Hepatocyte (in vitro differentiated cells): ENCODE measurements at regions not wholly inside any gene's neighbourhood (a gene's known extent, or its start where the extent isn't known, plus 50 kb on each side); places are given as distances from the start of the nearest gene placed in this dataset.
"Not testable (repeated sequence)": the region's sequence is repeated elsewhere in the genome, so short reads cannot be mapped to it uniquely, and the experiment has no call there.

Experiments
- DNase-seq: peaks from one replicate; pipeline ENCODE4 v3.0.0-alpha.2; 2016; ENCODE audit warnings: low spot score
- H2AFZ ChIP-seq: fragments of 200-600 bp; sonication (generic); 2 replicates; pipeline ENCODE4 v1.6.0; 2016; ENCODE audit warnings: antibody characterized with exemption, mild to moderate bottlenecking
- H3K27ac ChIP-seq: fragments of 200-600 bp; sonication (generic); 2 replicates; pipeline ENCODE4 v1.5.1; 2016; ENCODE audit warnings: mild to moderate bottlenecking
- H3K27me3 ChIP-seq: fragments of 200-600 bp; sonication (generic); 2 replicates; pipeline ENCODE4 v1.6.1; 2016
- H3K36me3 ChIP-seq: fragments of 200-600 bp; sonication (generic); replicated peaks from 2 replicates; pipeline ENCODE4 v1.5.1; 2016; ENCODE audit warnings: low read depth; ENCODE audit not compliant: insufficient read depth
- H3K4me1 ChIP-seq: fragments of 200-600 bp; sonication (generic); 2 replicates; pipeline ENCODE4 v1.5.1; 2016; ENCODE audit warnings: mild to moderate bottlenecking, moderate library complexity; ENCODE audit not compliant: insufficient read depth
- H3K4me2 ChIP-seq: fragments of 200-600 bp; sonication (generic); 2 replicates; pipeline ENCODE4 v1.6.0; 2016
- H3K4me3 ChIP-seq: fragments of 200-600 bp; sonication (generic); 2 replicates; pipeline ENCODE4 v1.5.1; 2016; ENCODE audit warnings: mild to moderate bottlenecking
- H3K79me2 ChIP-seq: fragments of 200-600 bp; sonication (generic); 2 replicates; pipeline ENCODE4 v1.6.0; 2017; ENCODE audit warnings: mild to moderate bottlenecking
- H3K9me2 ChIP-seq: fragments of 200-600 bp; sonication (generic); replicated peaks from 2 replicates; pipeline ENCODE4 v1.6.0; 2017; ENCODE audit warnings: mild to moderate bottlenecking; ENCODE audit not compliant: insufficient read depth
- H3K9me3 ChIP-seq: fragments of 200-600 bp; sonication (generic); 2 replicates; pipeline ENCODE4 v1.5.1; 2016; ENCODE audit warnings: low read depth, mild to moderate bottlenecking
- H4K20me1 ChIP-seq: fragments of 200-600 bp; sonication (generic); 2 replicates; pipeline ENCODE4 v1.6.0; 2016; ENCODE audit warnings: mild to moderate bottlenecking; ENCODE audit not compliant: insufficient read depth, poor library complexity, severe bottlenecking
- EZH2 ChIP-seq: fragments of 200-600 bp; sonication (generic); IDR thresholded peaks from 2 replicates; pipeline ENCODE4 v1.6.1; 2016; ENCODE audit warnings: antibody characterized with exemption, mild to moderate bottlenecking, borderline replicate concordance
- EZH2phosphoT487 ChIP-seq: fragments of 200-600 bp; sonication (generic); IDR thresholded peaks from one replicate; pipeline ENCODE4 v1.6.1; 2018; ENCODE audit warnings: antibody characterized with exemption, mild to moderate bottlenecking, low read depth, moderate library complexity; ENCODE audit not compliant: unreplicated experiment, severe bottlenecking
- WGBS: methylation state at CpG from one replicate; pipeline ENCODE4 v1.1.6; 2016; ENCODE audit warnings: low lambda C conversion rate; ENCODE audit errors: missing lambda C conversion rate; 5-methylcytosine and 5-hydroxymethylcytosine counted together
- TF ChIP-seq, protein P1 (sequence below): fragments of 200-600 bp; sonication (generic); IDR thresholded peaks from 2 replicates; pipeline ENCODE4 v1.5.1; 2016; ENCODE audit warnings: antibody characterized with exemption, mild to moderate bottlenecking; ENCODE audit not compliant: poor library complexity

DNA sequence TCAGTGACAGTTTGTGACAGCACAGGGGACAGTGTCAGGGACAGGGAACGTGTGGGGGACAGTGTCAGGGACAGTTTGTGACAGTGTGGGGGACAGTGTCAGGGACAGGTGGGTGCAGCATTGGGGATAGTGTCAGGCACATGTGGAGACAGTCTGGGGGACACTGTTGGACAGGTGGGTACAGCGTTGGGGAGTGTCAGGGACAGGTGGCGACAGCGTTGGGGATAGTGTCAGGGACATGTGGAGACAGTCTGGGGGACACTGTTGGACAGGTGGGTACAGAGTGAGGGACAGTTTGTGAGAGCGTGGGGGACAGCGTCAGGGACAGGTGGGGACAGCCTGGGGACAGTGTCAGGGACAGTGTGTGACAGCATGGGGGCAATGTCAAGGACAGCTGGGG lies 140.0 kb downstream of the TMEM121 start:
- no peaks in the 10 kb centered on the region for H3K79me2 ChIP-seq
- no peak overlapping the region for H3K4me2 ChIP-seq
- no peak overlapping the region for H3K27ac ChIP-seq
- 79% methylated on average over 6 of the region's 6 CpGs for WGBS
- no peaks in the 10 kb centered on the region for H3K4me1 ChIP-seq
- no peaks in the 10 kb centered on the region for H4K20me1 ChIP-seq
- no peak overlapping the region for H2AFZ ChIP-seq
- DNase-seq, result no peak
- H3K9me3 ChIP-seq, result no peaks in the 10 kb centered on the region
- TF ChIP-seq EZH2 (no peak), EZH2phosphoT487 (no peak)
- TF ChIP-seq, protein P1, sequence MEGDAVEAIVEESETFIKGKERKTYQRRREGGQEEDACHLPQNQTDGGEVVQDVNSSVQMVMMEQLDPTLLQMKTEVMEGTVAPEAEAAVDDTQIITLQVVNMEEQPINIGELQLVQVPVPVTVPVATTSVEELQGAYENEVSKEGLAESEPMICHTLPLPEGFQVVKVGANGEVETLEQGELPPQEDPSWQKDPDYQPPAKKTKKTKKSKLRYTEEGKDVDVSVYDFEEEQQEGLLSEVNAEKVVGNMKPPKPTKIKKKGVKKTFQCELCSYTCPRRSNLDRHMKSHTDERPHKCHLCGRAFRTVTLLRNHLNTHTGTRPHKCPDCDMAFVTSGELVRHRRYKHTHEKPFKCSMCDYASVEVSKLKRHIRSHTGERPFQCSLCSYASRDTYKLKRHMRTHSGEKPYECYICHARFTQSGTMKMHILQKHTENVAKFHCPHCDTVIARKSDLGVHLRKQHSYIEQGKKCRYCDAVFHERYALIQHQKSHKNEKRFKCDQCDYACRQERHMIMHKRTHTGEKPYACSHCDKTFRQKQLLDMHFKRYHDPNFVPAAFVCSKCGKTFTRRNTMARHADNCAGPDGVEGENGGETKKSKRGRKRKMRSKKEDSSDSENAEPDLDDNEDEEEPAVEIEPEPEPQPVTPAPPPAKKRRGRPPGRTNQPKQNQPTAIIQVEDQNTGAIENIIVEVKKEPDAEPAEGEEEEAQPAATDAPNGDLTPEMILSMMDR, result no peak
- no peaks in the 10 kb centered on the region for H3K9me2 ChIP-seq
- H3K4me3 ChIP-seq, result no peak overlapping the region
- H3K36me3 ChIP-seq, result no peaks in the 10 kb centered on the region
- H3K27me3 ChIP-seq, result no peaks in the 10 kb centered on the region

DNA sequence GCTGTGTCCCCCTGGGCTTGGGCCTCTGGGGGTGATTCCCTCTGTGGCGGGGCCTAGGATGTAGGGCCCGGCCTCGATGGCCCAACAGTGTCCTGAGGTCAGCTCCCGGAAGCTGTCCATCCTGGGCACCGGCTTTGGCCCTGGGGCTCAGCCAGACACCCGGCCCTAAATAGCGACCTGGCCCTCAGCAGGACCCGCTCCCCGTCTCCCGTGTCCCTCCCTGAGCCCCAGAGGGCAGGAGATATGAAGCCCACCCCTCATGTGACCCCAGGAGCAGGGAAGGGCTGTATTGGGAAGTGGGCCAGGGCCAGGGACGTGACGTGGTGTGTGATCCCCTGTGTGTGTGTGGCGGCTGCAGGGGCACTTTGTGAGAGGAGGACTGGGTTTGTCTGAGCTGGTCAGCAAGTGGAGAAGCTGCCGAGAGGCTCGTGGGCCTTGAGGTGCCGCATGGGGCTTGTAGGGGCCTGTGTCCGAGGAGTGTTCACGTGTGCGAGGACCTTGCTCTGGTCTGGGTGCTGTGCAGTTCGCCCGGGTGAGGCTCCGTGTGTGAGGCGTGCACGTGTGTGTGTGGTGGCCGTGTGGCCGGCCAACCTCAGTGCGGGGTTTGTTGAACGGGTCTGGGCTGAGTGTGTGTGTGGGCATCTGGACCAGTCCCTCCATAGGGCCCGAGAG lies 140.7 kb downstream of the TMEM121 start:
- H3K79me2 ChIP-seq, DNase-seq, H3K4me3 ChIP-seq, H3K27me3 ChIP-seq, H3K9me3 ChIP-seq, H4K20me1 ChIP-seq, H3K27ac ChIP-seq, H3K36me3 ChIP-seq, H3K4me2 ChIP-seq, H2AFZ ChIP-seq, H3K4me1 ChIP-seq, H3K9me2 ChIP-seq: not testable (repeated sequence)
- WGBS, result 84% methylated on average over 22 of the region's 29 CpGs

DNA sequence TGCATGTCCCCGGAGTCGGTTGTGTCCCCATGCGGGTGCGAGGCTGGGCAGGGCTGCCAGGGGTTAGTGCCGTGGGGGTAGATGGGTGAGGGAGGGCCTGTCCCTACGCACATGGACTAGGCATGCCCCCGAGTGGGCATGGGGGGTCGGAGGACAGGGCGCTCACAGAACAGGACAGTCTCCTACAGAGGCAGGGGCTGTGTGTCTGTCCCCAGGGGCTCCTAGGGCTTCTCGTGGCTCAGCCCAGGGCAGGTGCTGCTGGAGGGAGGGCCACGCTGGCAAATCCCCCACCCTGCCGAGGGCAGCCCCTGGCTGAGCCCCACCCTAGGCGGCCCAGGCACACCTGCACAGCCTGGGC lies 141.3 kb downstream of the TMEM121 start:
- H4K20me1 ChIP-seq, H3K9me2 ChIP-seq, H3K4me3 ChIP-seq, H3K4me2 ChIP-seq, H3K79me2 ChIP-seq, H3K9me3 ChIP-seq, DNase-seq, H3K4me1 ChIP-seq, H3K27ac ChIP-seq, H3K27me3 ChIP-seq, H3K36me3 ChIP-seq, H2AFZ ChIP-seq: not testable (repeated sequence)
- 80% methylated on average over 7 of the region's 13 CpGs for WGBS

DNA sequence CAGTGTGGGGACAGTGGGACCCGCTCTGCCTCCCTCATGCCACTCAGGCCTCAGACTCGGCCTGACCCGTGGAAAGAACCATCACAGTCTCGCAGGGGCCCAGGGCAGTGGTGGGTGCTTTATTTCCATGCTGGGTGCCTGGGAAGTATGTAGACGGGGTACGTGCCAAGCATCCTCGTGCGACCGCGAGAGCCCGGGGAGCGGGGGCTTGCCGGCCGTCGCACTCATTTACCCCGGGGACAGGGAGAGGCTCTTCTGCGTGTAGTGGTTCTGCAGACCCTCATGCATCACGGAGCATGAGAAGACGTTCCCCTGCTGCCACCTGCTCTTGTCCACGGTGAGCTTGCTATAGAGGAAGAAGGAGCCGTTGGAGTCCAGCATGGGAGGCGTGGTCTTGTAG lies 141.6 kb downstream of the TMEM121 start:
- not testable (repeated sequence) for H3K36me3 ChIP-seq, H3K4me3 ChIP-seq, H4K20me1 ChIP-seq, H3K79me2 ChIP-seq, DNase-seq, H3K4me2 ChIP-seq, H2AFZ ChIP-seq, H3K27me3 ChIP-seq, H3K4me1 ChIP-seq, H3K9me3 ChIP-seq, H3K27ac ChIP-seq, H3K9me2 ChIP-seq
- 88% methylated on average over 22 of the region's 22 CpGs for WGBS

DNA sequence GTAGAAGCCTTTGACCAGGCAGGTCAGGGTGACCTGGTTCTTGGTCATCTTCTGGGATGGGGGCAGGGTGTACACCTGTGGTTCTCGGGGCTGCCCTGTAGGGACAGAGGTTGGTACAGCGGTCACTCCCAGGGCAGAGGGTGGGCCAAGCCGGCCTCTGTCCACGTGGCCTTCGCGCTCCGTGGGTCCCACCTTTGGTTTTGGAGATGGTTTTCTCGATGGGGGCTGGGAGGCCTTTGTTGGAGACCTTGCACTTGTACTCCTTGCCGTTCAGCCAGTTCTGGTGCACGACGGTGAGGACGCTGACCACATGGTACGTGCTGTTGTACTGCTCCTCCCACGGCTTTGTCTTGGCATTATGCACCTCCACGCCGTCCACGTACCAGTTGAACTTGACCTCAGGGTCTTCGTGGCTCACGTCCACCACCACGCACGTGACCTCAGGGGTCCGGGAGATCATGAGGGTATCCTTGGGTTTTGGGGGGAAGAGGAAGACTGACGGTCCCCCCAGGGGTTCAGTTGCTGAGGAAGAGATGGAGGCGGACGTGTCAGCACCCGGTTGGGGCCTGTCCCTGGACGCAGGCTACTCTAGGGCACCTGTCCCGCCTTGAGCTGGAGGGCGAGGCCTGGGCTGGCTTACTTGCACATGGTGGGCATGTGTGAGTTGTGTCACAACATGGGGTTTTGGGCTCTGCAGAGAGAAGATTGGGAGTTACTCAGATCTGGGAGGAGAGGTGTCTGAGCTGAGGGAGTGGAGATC lies 142.3 kb downstream of the TMEM121 start:
- H3K9me2 ChIP-seq, DNase-seq, H3K79me2 ChIP-seq, H3K9me3 ChIP-seq, H3K27ac ChIP-seq, H3K4me1 ChIP-seq, H2AFZ ChIP-seq, H3K27me3 ChIP-seq, H4K20me1 ChIP-seq, H3K36me3 ChIP-seq, H3K4me2 ChIP-seq, H3K4me3 ChIP-seq: not testable (repeated sequence)
- 86% methylated on average over 29 of the region's 29 CpGs for WGBS

DNA sequence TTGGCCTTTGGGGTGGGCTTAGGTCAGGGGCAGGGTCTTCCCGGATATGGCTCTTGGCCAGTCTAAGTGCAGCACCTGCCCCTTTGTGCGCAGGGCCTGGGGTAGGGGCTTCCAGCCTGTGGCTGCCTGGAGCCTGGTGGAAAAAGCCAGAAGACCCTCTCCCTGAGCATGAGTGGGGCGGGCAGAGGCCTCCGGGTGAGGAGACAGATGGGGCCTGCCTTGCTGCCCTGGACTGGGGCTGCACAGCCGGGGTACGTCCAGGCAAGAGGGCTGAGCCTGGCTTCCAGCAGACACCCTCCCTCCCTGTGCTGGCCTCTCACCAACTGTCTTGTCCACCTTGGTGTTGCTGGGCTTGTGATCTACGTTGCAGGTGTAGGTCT lies 142.8 kb downstream of the TMEM121 start:
- H3K79me2 ChIP-seq, H3K4me3 ChIP-seq, H3K36me3 ChIP-seq, H3K27ac ChIP-seq, H3K27me3 ChIP-seq, H4K20me1 ChIP-seq, DNase-seq, H3K9me2 ChIP-seq, H3K9me3 ChIP-seq, H3K4me2 ChIP-seq, H2AFZ ChIP-seq, H3K4me1 ChIP-seq: not testable (repeated sequence)
- WGBS, result 92% methylated on average over 7 of the region's 7 CpGs

DNA sequence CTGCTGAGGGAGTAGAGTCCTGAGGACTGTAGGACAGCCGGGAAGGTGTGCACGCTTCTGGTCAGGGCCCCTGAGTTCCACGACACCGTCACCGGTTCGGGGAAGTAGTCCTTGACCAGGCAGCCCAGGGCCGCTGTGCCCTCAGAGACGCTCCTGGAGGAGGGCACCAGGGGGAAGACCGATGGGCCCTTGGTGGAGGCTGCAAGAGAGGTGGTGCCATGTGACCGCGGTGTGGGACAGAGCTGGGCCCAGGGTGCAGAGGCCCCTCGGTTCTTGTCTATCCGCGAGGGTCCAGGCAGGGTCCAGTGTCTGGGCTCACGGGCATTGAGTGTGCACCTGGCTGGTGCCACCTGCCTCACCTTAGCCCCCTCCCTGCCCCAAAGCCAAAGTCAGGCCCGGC lies 143.3 kb downstream of the TMEM121 start:
- not testable (repeated sequence) for H3K9me2 ChIP-seq, H3K36me3 ChIP-seq, H3K9me3 ChIP-seq, H3K4me1 ChIP-seq, H3K79me2 ChIP-seq, H3K27ac ChIP-seq, H2AFZ ChIP-seq, H3K4me3 ChIP-seq, DNase-seq, H3K27me3 ChIP-seq, H4K20me1 ChIP-seq, H3K4me2 ChIP-seq
- 85% methylated on average over 15 of the region's 16 CpGs for WGBS
